Hepatocyte (in vitro differentiated cells): ENCODE measurements at regions not wholly inside any gene's neighbourhood (a gene's known extent, or its start where the extent isn't known, plus 50 kb on each side); places are given as distances from the start of the nearest gene placed in this dataset.

Experiments
- EZH2 ChIP-seq: fragments of 200-600 bp; sonication (generic); IDR thresholded peaks from 2 replicates; pipeline ENCODE4 v1.6.1; 2016; ENCODE audit warnings: antibody characterized with exemption, mild to moderate bottlenecking, borderline replicate concordance
- EZH2phosphoT487 ChIP-seq: fragments of 200-600 bp; sonication (generic); IDR thresholded peaks from one replicate; pipeline ENCODE4 v1.6.1; 2018; ENCODE audit warnings: antibody characterized with exemption, mild to moderate bottlenecking, low read depth, moderate library complexity; ENCODE audit not compliant: unreplicated experiment, severe bottlenecking
- TF ChIP-seq, protein P1 (sequence below): fragments of 200-600 bp; sonication (generic); IDR thresholded peaks from 2 replicates; pipeline ENCODE4 v1.5.1; 2016; ENCODE audit warnings: antibody characterized with exemption, mild to moderate bottlenecking; ENCODE audit not compliant: poor library complexity

DNA sequence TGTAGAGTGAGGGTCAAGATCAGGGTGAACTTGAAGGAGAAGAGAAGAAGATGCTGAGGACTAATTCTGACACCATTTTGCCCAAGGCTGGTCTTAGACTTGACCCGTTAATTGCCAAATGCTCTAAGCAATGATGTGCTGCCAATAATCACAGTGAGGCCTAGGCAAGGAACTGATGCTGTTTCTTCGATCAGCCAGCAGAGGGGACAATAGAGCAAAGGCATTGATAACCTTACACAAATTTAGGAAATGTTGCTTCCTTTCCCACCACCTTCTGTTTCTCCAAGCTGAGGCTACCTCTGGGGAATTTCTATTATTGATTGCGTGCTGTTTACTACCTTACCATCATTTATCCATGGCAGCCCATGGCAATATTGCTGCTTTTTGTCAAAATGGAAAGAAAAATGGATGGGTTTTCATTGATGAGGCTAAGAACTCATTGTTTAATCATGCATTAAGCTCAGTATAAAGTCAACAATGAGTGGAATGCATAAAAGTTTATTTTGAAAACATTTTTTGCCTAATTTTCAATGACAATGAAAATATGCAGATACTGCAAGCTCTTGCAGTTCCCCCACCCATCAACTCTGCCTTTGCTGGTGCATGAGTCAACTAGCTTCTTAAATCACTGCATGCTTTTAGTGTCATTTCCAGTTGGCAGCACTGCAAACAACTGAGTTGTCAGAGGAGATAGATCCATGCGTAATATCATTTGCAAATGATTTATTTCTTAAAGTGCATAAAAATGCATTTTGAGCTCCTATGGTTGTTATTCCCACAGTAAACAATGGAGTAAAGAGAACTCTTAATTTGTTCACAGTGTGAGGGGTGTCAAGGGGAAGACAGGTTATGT is 116.4 kb upstream of the NYAP2 start:
- TF ChIP-seq, protein P1, sequence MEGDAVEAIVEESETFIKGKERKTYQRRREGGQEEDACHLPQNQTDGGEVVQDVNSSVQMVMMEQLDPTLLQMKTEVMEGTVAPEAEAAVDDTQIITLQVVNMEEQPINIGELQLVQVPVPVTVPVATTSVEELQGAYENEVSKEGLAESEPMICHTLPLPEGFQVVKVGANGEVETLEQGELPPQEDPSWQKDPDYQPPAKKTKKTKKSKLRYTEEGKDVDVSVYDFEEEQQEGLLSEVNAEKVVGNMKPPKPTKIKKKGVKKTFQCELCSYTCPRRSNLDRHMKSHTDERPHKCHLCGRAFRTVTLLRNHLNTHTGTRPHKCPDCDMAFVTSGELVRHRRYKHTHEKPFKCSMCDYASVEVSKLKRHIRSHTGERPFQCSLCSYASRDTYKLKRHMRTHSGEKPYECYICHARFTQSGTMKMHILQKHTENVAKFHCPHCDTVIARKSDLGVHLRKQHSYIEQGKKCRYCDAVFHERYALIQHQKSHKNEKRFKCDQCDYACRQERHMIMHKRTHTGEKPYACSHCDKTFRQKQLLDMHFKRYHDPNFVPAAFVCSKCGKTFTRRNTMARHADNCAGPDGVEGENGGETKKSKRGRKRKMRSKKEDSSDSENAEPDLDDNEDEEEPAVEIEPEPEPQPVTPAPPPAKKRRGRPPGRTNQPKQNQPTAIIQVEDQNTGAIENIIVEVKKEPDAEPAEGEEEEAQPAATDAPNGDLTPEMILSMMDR: peak; percentile 56
- TF ChIP-seq EZH2: no peak
- no peak for TF ChIP-seq EZH2phosphoT487
